KMS-11 (cell line): ENCODE measurements at regions not wholly inside any gene's neighbourhood (a gene's known extent, or its start where the extent isn't known, plus 50 kb on each side); places are given as distances from the start of the nearest gene placed in this dataset.

Source experiments
- H2AFZ ChIP-seq: fragments of 200-600 bp; sonication (generic); 2 replicates; pipeline ENCODE4 v1.6.1; 2016; ENCODE audit warnings: antibody characterized with exemption, mixed run types, low read depth
- H3K27ac ChIP-seq: fragments of 200-600 bp; sonication (generic); 2 replicates; pipeline ENCODE4 v1.6.1; 2016; ENCODE audit warnings: mild to moderate bottlenecking, mixed run types
- H3K27me3 ChIP-seq: fragments of 200-600 bp; sonication (generic); 2 replicates; pipeline ENCODE4 v1.6.1; 2017; ENCODE audit warnings: mild to moderate bottlenecking, low read depth, mixed run types, moderate library complexity; ENCODE audit not compliant: insufficient read depth
- H3K36me3 ChIP-seq: fragments of 200-600 bp; sonication (generic); 2 replicates; pipeline ENCODE4 v1.6.1; 2017; ENCODE audit warnings: mild to moderate bottlenecking, mixed run types; ENCODE audit not compliant: insufficient read depth
- H3K4me1 ChIP-seq: fragments of 200-600 bp; sonication (generic); 2 replicates; pipeline ENCODE4 v1.6.1; 2016; ENCODE audit warnings: mild to moderate bottlenecking, low read depth, mixed run types; ENCODE audit not compliant: poor library complexity, severe bottlenecking
- H3K4me2 ChIP-seq: fragments of 200-600 bp; sonication (generic); 2 replicates; pipeline ENCODE4 v1.7.0; 2016; ENCODE audit warnings: mild to moderate bottlenecking, mixed run types
- H3K4me3 ChIP-seq: fragments of 200-600 bp; sonication (generic); IDR thresholded peaks from 2 replicates; pipeline ENCODE4 v1.6.1; 2017; ENCODE audit warnings: low read depth, low read length, mixed read lengths; ENCODE audit not compliant: insufficient read depth
- H3K79me2 ChIP-seq: fragments of 200-600 bp; sonication (generic); 2 replicates; pipeline ENCODE4 v1.6.1; 2016; ENCODE audit warnings: low read depth, mixed run types; ENCODE audit not compliant: insufficient read depth
- H3K9ac ChIP-seq: fragments of 200-600 bp; sonication (generic); 2 replicates; pipeline ENCODE4 v1.6.1; 2016; ENCODE audit warnings: mild to moderate bottlenecking, mixed run types
- H4K20me1 ChIP-seq: fragments of 200-600 bp; sonication (generic); 2 replicates; pipeline ENCODE4 v1.6.1; 2016; ENCODE audit warnings: mild to moderate bottlenecking, mixed run types; ENCODE audit not compliant: insufficient read depth
- CTCF ChIP-seq: fragments of 200-600 bp; sonication (generic); conservative IDR thresholded peaks from 2 replicates; pipeline ENCODE4 v1.6.1; 2017; ENCODE audit warnings: low read depth, mild to moderate bottlenecking, antibody characterized with exemption, low read length, moderate library complexity, mixed read lengths

- Histone ChIP-seq H3K9ac (no peak overlapping the region), H3K27ac (no peak overlapping the region), H3K4me3 (no peak overlapping the region), H3K79me2 (no peaks in the 10 kb centered on the region), H3K4me2 (no peak overlapping the region), H3K4me1 (no peaks in the 10 kb centered on the region), H3K36me3 (no peaks in the 10 kb centered on the region), H4K20me1 (no peaks in the 10 kb centered on the region), H2AFZ (no peak overlapping the region), H3K27me3 (no peaks in the 10 kb centered on the region)
- TF ChIP-seq CTCF: no peak
These were observed 115.8 kb downstream of the NXPE2 start for GRCh38 chr11:114794048-114794684.

GRCh38 chr11:114796954-114797721 is 118.8 kb downstream of the NXPE2 start:
- no peak overlapping the region for H2AFZ ChIP-seq
- no peak overlapping the region for H3K27ac ChIP-seq
- no peaks in the 10 kb centered on the region for H3K27me3 ChIP-seq
- H3K79me2 ChIP-seq: no peaks in the 10 kb centered on the region
- no peak for TF ChIP-seq CTCF
- no peak overlapping the region for H3K9ac ChIP-seq
- no peaks in the 10 kb centered on the region for H3K4me1 ChIP-seq
- no peak overlapping the region for H3K4me3 ChIP-seq
- no peak overlapping the region for H3K4me2 ChIP-seq
- H4K20me1 ChIP-seq: no peaks in the 10 kb centered on the region
- H3K36me3 ChIP-seq: no peaks in the 10 kb centered on the region

- Histone ChIP-seq H3K9ac (no peak overlapping the region), H3K4me1 (no peaks in the 10 kb centered on the region), H2AFZ (no peak overlapping the region), H3K27me3 (no peaks in the 10 kb centered on the region), H3K79me2 (no peaks in the 10 kb centered on the region), H3K4me2 (no peak overlapping the region), H3K36me3 (no peaks in the 10 kb centered on the region), H4K20me1 (no peaks in the 10 kb centered on the region), H3K4me3 (no peak overlapping the region), H3K27ac (no peak overlapping the region)
- no peak for TF ChIP-seq CTCF
These were observed 121.1 kb downstream of the NXPE2 start for GRCh38 chr11:114799476-114799875.

DNA sequence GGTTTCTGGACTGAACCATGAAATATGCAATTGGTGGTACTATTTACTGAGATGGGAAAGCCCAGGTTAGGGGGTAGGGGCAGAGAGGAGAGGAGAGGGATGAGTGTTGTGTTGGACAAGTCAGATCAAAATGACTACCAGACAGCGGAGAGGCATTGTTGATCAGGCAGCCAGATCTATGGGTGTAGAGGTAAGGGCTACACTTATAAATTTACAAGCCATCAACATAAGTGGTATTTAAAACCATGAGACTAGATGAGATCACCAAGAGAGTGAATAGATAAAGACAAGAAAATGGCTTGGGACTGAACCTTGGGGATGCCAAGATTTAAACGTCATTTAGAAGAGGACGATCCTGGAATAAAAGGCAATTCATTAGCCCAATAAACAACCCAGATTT is 123.4 kb downstream of the NXPE2 start:
- TF ChIP-seq CTCF: no peak
- Histone ChIP-seq H4K20me1 (no peaks in the 10 kb centered on the region), H2AFZ (no peak overlapping the region), H3K4me2 (no peak overlapping the region), H3K27ac (no peak overlapping the region), H3K36me3 (no peaks in the 10 kb centered on the region), H3K4me1 (no peaks in the 10 kb centered on the region), H3K4me3 (no peak overlapping the region), H3K9ac (no peak overlapping the region), H3K79me2 (no peaks in the 10 kb centered on the region), H3K27me3 (no peaks in the 10 kb centered on the region)
